Jurkat, Clone E6-1 (cell line): ENCODE measurements at regions not wholly inside any gene's neighbourhood (a gene's known extent, or its start where the extent isn't known, plus 50 kb on each side); places are given as distances from the start of the nearest gene placed in this dataset.
"Not testable (repeated sequence)": the region's sequence is repeated elsewhere in the genome, so short reads cannot be mapped to it uniquely, and the experiment has no call there.

Experiments
- DNase-seq: peaks from one replicate; pipeline ENCODE4 v3.0.0-alpha.2; 2011; ENCODE audit warnings: low read depth, low spot score
- H3K4me3 ChIP-seq: 2 replicates; pipeline ENCODE4 v1.5.1; 2011; ENCODE audit warnings: mild to moderate bottlenecking, low read length, control low read depth, moderate library complexity

- no peak for DNase-seq
- H3K4me3 ChIP-seq = no peak overlapping the region
Measured at GRCh38 chr2:180927030-180927686, 53.2 kb upstream of the UBE2E3 start.

DNA sequence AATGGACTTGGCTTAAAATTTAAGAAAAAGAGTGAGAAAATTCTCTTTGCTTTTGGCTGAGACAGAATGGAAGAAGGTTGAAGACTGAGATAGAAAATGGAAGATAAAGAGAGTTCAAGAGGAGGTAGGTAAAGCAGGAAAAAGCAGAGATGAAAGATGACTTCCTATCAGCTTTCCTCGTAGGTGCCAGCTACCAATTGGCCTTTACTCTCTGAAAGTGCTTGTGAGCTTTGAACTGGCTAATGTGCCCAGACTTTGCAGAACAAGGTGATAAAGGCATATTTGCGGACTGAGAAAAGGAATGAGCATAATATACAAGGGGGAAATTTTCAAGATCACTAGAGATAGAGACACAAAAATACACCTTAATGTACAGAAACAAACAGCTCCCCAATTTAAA is 54.7 kb upstream of the UBE2E3 start:
- H3K4me3 ChIP-seq = no peak overlapping the region

DNA sequence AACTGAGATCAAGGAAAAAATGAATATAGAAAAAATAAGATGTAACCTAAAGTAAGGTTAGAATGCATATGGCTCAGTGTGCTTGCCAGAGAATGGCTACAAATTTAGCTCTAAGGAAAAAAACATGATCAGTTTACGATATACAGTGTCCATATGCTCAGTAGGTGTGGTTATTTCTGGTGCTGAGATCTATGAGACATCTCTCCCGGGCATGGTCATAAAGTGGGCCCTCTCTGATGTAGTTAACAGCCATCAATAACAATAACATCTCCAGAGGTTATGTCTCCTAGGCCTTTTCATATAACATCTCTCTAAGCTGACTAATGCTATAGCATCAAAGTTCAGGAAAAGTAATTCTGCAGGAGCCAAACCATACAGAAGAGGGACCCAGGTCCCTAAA is 56.3 kb upstream of the UBE2E3 start:
- no peak overlapping the region for H3K4me3 ChIP-seq
- no peak for DNase-seq

More for the DNA sequence above, 54.7 kb upstream of the UBE2E3 start:
- no peak for DNase-seq

- DNase-seq = no peak
- no peak overlapping the region for H3K4me3 ChIP-seq
Measured at GRCh38 chr2:180910831-180911665, 69.4 kb upstream of the UBE2E3 start.

- no peak for DNase-seq
Measured at GRCh38 chr2:180907731-180908130, 72.7 kb upstream of the UBE2E3 start.

DNA sequence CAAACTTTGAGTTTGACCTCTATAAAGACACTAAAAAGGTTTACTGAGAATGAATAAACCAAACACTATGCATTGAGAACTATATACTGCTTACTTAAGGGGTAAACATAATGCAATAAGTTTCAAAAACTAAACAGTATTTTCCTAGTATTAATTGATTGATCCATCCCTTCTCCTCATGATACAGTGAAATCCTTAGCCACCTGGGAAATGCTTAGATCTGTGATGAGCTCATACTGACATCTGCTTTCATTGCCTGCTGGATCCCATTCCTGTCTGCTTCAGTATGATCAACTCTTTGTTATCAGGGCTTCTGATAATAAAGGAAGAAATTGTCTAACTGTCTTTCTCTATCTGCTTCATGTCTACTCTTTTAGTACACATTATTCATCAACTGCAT is 74.9 kb upstream of the UBE2E3 start:
- no peak for DNase-seq
- no peak overlapping the region for H3K4me3 ChIP-seq

More at GRCh38 chr2:180907731-180908130, 72.7 kb upstream of the UBE2E3 start:
- no peak overlapping the region for H3K4me3 ChIP-seq

DNA sequence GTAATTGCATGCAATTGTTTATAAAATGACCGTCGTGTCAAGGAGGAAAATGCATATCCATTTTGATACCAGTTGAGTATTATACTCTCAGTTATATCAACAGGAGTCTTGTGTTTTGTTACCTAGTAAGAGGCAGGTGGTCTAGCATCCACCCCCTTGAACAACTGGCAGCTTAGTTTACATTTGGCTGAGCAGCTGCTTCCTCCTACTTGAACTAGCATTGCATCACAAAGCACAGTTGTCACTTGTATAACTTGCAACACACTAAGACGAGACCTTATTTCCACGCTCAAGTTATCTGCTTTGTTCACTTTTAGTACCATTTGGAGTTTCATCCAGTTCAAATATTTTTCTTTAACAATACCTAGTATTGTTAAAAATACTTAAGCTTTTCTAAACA is 75.4 kb upstream of the UBE2E3 start:
- no peak overlapping the region for H3K4me3 ChIP-seq
- DNase-seq = no peak

DNA sequence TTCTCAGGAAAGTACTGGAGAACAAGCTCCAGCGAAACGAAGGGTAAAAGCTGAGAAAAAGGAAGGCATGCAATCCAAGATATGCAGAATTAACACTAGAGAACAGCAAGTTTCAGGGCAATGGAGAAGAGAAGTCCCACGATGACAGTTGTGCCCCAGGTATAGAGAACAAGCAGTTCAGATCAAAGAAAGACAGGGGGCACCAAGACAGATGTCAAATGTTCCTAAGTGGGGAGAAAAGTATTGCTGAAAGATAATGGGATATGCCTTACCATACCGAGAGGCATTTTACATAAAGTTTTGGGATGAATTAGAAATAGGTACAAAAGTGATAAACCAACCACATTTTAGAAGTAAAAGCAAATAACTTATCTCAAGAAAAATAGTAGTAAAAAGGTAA is 79.1 kb upstream of the UBE2E3 start:
- no peak overlapping the region for H3K4me3 ChIP-seq
- no peak for DNase-seq

DNA sequence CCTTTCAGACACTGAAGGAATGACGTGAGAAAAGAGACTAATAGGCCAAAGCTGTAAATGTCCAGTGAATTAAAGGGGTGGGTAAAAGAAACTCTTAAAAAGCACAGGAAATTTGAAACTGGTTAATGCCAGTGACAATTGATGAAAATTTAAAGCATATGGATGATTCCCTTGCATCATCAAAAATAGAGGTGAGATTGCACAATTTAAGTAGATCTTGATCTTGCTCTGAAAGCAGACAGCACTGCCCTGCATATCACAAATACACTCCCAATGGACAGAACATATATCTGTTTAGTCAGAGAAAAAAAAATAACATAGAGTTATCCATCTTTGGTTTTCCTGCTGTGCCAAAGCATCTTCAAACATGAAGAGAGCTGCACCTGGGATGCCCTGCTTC is 86.7 kb upstream of the UBE2E3 start:
- H3K4me3 ChIP-seq = no peak overlapping the region
- DNase-seq = no peak

DNA sequence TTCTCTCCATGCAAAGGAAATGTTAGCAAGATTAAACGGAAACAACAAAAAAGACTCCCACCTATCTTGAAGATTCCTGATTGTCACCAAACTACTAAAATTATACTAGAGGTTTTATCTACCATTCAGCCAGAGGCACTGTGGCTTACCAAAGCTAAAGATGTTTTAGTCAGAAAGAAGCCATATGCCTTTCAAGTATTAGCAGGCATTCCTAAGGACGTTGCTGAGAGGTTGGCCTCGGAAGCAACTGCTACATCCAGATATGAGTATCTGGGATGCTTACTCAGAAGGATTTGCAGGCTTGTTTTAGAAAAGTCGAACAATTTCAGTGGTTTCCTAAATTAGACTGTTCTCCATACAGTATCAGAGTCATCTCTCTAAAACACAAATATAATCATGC is 88.3 kb upstream of the UBE2E3 start:
- DNase-seq = no peak
- no peak overlapping the region for H3K4me3 ChIP-seq

DNA sequence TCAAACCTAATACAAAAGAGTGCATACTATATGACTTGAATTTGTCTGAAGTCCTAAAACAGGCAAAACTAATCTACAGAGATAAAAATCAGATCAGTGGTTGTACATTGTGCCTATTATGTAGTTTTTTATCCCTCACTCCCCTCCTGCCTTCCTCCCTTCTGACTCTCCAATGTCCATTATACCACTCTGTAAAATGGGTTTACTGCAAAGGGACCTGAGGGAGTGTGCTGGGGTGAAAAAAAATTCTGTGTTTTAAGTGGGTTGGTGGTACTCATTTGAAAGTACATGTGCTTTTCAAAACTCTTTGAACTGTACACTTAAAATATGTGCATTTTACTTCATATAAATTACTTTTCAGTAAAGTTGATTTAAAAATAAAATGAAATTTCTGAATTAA is 89.0 kb upstream of the UBE2E3 start:
- DNase-seq = no peak
- H3K4me3 ChIP-seq = no peak overlapping the region

DNA sequence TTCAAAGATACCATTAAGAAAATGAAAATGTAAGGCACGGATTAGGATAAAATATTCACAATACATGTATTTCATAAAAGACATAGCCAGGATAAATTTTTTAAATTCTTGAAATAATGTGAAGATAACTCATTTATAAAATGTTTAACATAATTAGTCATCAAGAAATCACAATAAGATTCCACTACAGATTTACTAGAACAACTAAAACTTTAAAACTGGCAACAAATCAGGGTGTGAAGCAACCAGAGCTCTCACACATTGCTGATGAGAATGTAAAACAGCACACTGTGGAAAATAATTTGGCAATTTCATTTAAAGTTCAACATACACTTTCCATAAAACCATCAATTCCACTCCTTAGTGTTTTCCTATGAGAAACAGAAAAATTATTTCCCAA is 89.6 kb upstream of the UBE2E3 start:
- H3K4me3 ChIP-seq = no peak overlapping the region
- DNase-seq = no peak

DNA sequence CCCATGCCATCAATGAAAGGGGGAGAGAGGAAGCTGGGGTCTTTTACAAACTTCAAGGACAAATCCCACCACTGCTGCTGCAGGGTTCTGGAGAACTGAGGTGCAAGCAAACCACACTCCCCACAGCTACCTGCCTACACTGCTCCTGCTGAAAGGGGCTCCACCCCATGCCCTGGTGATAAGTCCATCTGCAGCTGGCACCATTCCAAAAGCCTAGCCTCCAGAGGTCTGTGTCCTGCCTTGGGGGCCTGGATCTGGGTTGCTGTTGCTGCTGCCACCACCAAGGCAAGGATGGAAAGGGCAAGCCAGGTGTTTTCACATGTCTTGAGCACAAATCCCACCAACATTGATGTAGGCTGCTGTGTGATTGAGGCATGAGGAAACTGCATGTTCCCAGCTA is 97.4 kb upstream of the UBE2E3 start:
- no peak for DNase-seq
- H3K4me3 ChIP-seq = no peak overlapping the region

GRCh38 chr2:180876506-180876905 is 103.9 kb upstream of the UBE2E3 start:
- H3K4me3 ChIP-seq = no peak overlapping the region
- no peak for DNase-seq

DNA sequence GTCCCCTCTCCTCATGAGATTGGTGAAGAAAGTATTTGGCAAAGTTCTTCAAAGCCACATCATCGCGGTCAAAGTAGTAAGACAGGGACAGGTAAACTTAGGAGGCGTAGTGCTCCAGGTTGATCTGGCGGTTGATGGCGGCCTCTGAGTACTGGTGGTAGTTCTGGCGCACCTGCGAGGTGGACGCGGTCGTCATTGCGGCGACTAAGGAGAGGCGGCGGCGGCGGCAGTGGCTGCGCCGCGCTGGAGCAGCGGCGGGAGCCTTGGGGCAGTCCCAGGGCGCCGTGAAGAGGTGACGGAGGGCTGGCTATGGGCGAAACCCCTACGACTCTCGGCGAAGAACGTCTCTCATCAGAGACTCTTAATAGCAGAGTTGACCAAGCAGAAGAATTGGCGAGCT is 107.2 kb upstream of the UBE2E3 start:
- H3K4me3 ChIP-seq = no peak overlapping the region
- no peak for DNase-seq

- H3K4me3 ChIP-seq, DNase-seq: not testable (repeated sequence)
Measured at GRCh38 chr2:180872781-180873180, 107.6 kb upstream of the UBE2E3 start.

DNA sequence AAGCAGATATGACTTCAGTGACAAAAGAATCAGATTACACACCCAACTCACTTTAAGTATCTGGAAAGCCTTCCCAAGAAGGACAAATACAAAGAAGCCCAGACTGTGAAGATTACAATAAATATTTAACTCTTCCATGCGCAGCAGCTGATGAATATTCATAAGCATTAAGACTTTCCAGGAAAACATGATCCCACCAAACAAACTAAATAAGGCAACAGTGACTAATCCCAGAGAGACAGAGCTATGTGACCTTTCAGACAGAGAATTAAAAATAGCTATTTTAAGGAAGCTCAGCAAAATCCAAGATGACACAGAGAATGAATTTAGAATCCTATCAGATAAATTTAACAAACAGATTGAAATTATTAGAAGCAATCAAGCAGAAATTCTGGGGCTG is 108.2 kb upstream of the UBE2E3 start:
- DNase-seq = no peak
- H3K4me3 ChIP-seq = no peak overlapping the region

- H3K4me3 ChIP-seq = no peak overlapping the region
- DNase-seq = no peak
Measured at GRCh38 chr2:180871649-180872048, 108.8 kb upstream of the UBE2E3 start.

DNA sequence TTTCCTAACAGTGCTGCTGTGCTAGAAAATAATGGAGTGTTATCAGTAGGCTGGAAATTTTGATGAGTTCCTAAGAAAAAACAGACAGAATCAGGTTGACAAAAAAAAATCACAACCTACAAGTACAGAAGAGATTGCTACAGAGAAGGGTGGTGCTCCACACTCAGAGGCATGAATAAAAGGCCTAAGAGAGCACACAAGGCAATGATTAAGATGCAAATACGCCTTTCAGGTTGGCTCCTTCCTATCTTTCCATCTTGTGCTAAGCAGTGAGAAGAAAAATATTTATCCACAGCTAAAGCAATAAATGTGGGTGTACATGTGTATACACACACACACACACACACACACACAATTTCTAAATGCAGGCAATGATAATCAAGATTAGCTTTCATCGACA is 130.6 kb upstream of the UBE2E3 start:
- no peak for DNase-seq
- no peak overlapping the region for H3K4me3 ChIP-seq

DNA sequence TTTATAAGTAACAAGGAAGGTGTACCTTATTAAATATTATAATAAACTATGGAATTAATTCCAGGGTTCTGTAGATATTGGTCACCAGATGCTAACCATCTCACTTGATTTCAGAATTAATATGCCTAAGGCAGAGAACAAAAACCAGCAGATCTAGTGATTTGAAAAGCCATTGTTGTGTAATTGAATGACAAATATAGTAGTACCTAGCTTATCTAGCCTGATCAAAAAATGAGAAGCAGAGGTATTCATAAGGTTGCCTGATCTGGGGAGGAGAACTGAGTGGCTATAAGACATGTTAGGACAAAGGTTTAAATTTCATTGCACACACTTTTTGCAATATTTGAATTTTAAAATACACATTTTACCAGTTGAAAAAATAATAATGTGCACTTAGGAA is 132.0 kb upstream of the UBE2E3 start:
- DNase-seq = no peak
- H3K4me3 ChIP-seq = no peak overlapping the region
